ENCODE measurements at regions not wholly inside any gene's neighbourhood (a gene's known extent, or its start where the extent isn't known, plus 50 kb on each side); places are given as distances from the start of the nearest gene placed in this dataset.

- no peak for DNase-seq (ENCODE audit: low read depth in 1 of 2, low spot score in 2 of 2)
- Histone ChIP-seq H3K27ac (peak overlapping the region; percentile 97; the same call in 1 of the 2 replicates), H3K9me3 (replicated peaks) (peaks cover 5% of the 10 kb centered on the region)
Observed at GRCh38 chr14:96143906-96144305, 60.7 kb upstream of the BDKRB2 start.

DNA sequence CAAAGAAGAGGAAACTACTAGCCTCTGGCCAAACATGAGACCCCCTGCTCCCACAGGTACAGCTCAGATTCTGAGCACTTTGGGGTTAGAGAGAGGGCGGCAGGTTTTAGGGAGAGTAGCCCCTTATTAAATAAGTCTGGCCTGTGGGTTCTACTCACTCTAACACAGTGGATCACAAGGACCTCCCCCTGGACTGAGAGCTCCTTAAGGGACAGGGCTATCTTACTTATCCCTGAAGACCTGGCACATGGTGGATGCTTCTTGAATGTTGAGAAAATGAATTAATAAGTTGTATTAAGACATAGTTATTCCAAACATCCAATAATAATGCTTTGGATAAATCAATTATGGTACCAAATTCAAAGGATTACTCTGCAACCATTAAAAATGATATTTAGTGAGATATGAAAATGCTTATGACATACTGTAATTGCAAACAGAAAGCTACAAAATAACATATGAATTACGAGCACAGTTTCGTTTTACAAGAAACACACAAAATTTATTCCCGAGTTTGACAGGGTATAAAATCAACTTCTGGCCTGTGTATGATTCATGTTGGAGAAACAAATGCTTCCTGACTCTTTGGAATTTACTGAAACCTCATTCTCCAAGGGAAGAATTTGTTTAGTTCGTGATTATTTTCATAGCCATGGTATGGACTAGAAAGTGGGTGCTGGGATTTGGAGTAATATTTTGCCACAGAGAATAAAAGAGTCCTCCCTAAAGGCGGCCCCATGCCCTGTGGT is 59.3 kb upstream of the BDKRB2 start:
- H3K4me1 ChIP-seq (replicated peaks) = peaks cover 41% of the 10 kb centered on the region
- H3K9me3 ChIP-seq (replicated peaks) = peaks cover 5% of the 10 kb centered on the region; the same call in 1 of the 2 replicates
- H3K4me3 ChIP-seq = peak overlapping the region; percentile 5; the same call in 1 of the 2 replicates

More at GRCh38 chr14:96143906-96144305, 60.7 kb upstream of the BDKRB2 start:
- H3K4me3 ChIP-seq = no peak overlapping the region
- H3K36me3 ChIP-seq = no peaks in the 10 kb centered on the region
- H3K4me1 ChIP-seq (replicated peaks) = peaks cover 54% of the 10 kb centered on the region
- H3K27me3 ChIP-seq (replicated peaks) = no peaks in the 10 kb centered on the region

GRCh38 chr14:96146131-96146771 is 58.4 kb upstream of the BDKRB2 start:
- H3K4me1 ChIP-seq (replicated peaks) = peaks cover 31% of the 10 kb centered on the region
- peak; percentile 87 to 89 for DNase-seq (ENCODE audit: low read depth in 1 of 2, low spot score in 2 of 2)

More for the DNA sequence above, 59.3 kb upstream of the BDKRB2 start:
- Histone ChIP-seq H3K27me3 (replicated peaks) (no peaks in the 10 kb centered on the region), H3K27ac (peak overlapping the region; percentile 97), H3K36me3 (no peaks in the 10 kb centered on the region)
- peak in 1 of 2 experiments; percentile 80 for DNase-seq (ENCODE audit: low read depth in 1 of 2, low spot score in 2 of 2)

GRCh38 chr14:96148631-96149030 is 56.0 kb upstream of the BDKRB2 start:
- H3K36me3 ChIP-seq = no peaks in the 10 kb centered on the region
- no peak overlapping the region for H3K4me3 ChIP-seq
- H3K27me3 ChIP-seq (replicated peaks) = no peaks in the 10 kb centered on the region
- H3K27ac ChIP-seq = no peak overlapping the region
- DNase-seq (ENCODE audit: low read depth in 1 of 2, low spot score in 2 of 2) = peak in 1 of 2 experiments; percentile 35
- H3K4me1 ChIP-seq (replicated peaks) = peaks cover 27% of the 10 kb centered on the region
- H3K9me3 ChIP-seq (replicated peaks) = no peaks in the 10 kb centered on the region

More at GRCh38 chr14:96146131-96146771, 58.4 kb upstream of the BDKRB2 start:
- Histone ChIP-seq H3K4me3 (no peak overlapping the region), H3K27ac (peak overlapping the region; percentile 97), H3K27me3 (replicated peaks) (no peaks in the 10 kb centered on the region), H3K9me3 (replicated peaks) (peaks cover 5% of the 10 kb centered on the region; the same call in 1 of the 2 replicates), H3K36me3 (no peaks in the 10 kb centered on the region)

DNA sequence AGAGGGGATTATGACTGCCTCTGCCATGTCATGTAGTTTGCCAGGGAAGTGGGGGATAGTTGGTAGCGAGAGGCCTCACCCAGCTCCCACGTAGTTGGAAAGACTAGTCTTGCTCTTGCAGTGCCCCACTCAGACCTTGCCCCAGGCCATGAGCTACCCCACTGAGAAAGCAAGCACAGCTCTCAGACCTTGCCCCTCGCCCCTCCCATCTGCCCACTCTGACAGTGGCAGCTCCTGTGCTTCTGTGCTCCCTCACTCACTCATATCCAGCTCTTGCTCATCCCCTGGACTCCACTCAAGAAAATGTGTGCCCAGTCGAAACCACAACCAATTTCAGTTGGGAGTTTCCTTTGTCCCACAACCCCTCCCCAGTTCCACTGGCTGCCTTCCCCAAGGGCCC is 55.5 kb upstream of the BDKRB2 start:
- no peak overlapping the region for H3K27ac ChIP-seq
- no peaks in the 10 kb centered on the region for H3K36me3 ChIP-seq
- peak in 1 of 2 experiments; percentile 22 for DNase-seq (ENCODE audit: low read depth in 1 of 2, low spot score in 2 of 2)
- H3K9me3 ChIP-seq (replicated peaks) = no peaks in the 10 kb centered on the region
- H3K27me3 ChIP-seq (replicated peaks) = no peaks in the 10 kb centered on the region
- no peak overlapping the region for H3K4me3 ChIP-seq
- peaks cover 24% of the 10 kb centered on the region for H3K4me1 ChIP-seq (replicated peaks)

- no peak overlapping the region for H3K27ac ChIP-seq
Observed at GRCh38 chr14:96150214-96150613, 54.4 kb upstream of the BDKRB2 start.

GRCh38 chr14:96151242-96151641 is 53.4 kb upstream of the BDKRB2 start:
- no peak overlapping the region for H3K27ac ChIP-seq
- H3K4me1 ChIP-seq (replicated peaks) = peaks cover 6% of the 10 kb centered on the region
- H3K36me3 ChIP-seq = no peaks in the 10 kb centered on the region
- DNase-seq (ENCODE audit: low read depth in 1 of 2, low spot score in 2 of 2) = peak in 1 of 2 experiments; percentile 20
- H3K9me3 ChIP-seq (replicated peaks) = no peaks in the 10 kb centered on the region
- H3K27me3 ChIP-seq (replicated peaks) = no peaks in the 10 kb centered on the region
- H3K4me3 ChIP-seq = no peak overlapping the region

More at GRCh38 chr14:96150214-96150613, 54.4 kb upstream of the BDKRB2 start:
- DNase-seq (ENCODE audit: low read depth in 1 of 2, low spot score in 2 of 2) = no peak
- H3K36me3 ChIP-seq = no peaks in the 10 kb centered on the region
- no peaks in the 10 kb centered on the region for H3K27me3 ChIP-seq (replicated peaks)
- H3K9me3 ChIP-seq (replicated peaks) = no peaks in the 10 kb centered on the region
- H3K4me1 ChIP-seq (replicated peaks) = peaks cover 13% of the 10 kb centered on the region
- no peak overlapping the region for H3K4me3 ChIP-seq

DNA sequence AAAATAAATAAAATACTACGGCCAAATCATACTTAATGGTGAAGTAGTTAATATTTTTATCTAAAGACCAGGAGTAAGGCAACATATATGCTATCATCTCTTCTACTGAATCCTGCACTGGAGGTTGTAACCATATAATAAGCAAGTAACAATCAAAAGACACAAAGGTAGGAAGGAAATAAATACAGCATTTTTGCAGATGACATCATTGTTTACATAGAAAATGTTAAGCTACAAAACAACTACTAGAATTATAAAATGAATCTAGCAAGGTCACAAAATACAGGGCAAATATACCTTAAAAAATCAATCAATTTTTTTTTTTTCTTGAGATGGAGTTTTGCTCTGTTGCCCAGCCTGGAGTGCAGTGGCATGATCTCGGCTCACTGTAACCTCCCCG is 51.6 kb upstream of the BDKRB2 start:
- no peak overlapping the region for H3K4me3 ChIP-seq
- H3K27me3 ChIP-seq (replicated peaks) = no peaks in the 10 kb centered on the region

More for the DNA sequence above, 51.6 kb upstream of the BDKRB2 start:
- H3K9me3 ChIP-seq (replicated peaks) = no peaks in the 10 kb centered on the region
- no peaks in the 10 kb centered on the region for H3K4me1 ChIP-seq (replicated peaks)
- no peaks in the 10 kb centered on the region for H3K36me3 ChIP-seq
- DNase-seq (ENCODE audit: low read depth in 1 of 2, low spot score in 2 of 2) = no peak
- no peak overlapping the region for H3K27ac ChIP-seq
